ENCODE measurements at regions not wholly inside any gene's neighbourhood (a gene's known extent, or its start where the extent isn't known, plus 50 kb on each side); places are given as distances from the start of the nearest gene placed in this dataset.

- TF ChIP-seq CTCF (conservative IDR thresholded peaks at IDR 0.05; ENCODE audit: low read depth, low read length) (no peak), EZH2 (IDR thresholded peaks at IDR 0.05; ENCODE audit: borderline replicate concordance, low read depth, low read length, poor library complexity, severe bottlenecking) (no peak)
Measured at GRCh38 chrX:10078266-10078665, 78.5 kb upstream of the CLCN4 start.

Data from A673 (cell line).